IMR-90 (cell line): ENCODE measurements at regions not wholly inside any gene's neighbourhood (a gene's known extent, or its start where the extent isn't known, plus 50 kb on each side); places are given as distances from the start of the nearest gene placed in this dataset.

Experiments
- CEBPB ChIP-seq: IDR thresholded peaks from 2 replicates; pipeline ENCODE4 v1.6.1; 2012; ENCODE audit warnings: low read depth, low read length, improper control_type of control experiment
- CHD1 ChIP-seq: IDR thresholded peaks from 2 replicates; pipeline ENCODE4 v1.6.1; 2012; ENCODE audit warnings: low read depth, low read length, improper control_type of control experiment
- FOS ChIP-seq: fragments of 150-350 bp; IDR thresholded peaks from 2 replicates; pipeline ENCODE4 v1.6.1; 2016; ENCODE audit warnings: low read depth, low read length
- MAFK ChIP-seq: IDR thresholded peaks from 2 replicates; pipeline ENCODE4 v1.6.1; 2012; ENCODE audit warnings: low read depth, low read length, improper control_type of control experiment
- MAZ ChIP-seq: IDR thresholded peaks from 2 replicates; pipeline ENCODE4 v1.6.1; 2012; ENCODE audit warnings: low read depth, mild to moderate bottlenecking, low read length, improper control_type of control experiment, moderate library complexity, borderline replicate concordance
- POLR2A ChIP-seq: IDR thresholded peaks from 2 replicates; pipeline ENCODE4 v1.6.1; 2012; ENCODE audit warnings: mild to moderate bottlenecking, low read depth, low read length
- RAD21 ChIP-seq: IDR thresholded peaks from 2 replicates; pipeline ENCODE4 v1.6.1; 2012; ENCODE audit warnings: low read length, improper control_type of control experiment
- RFX5 ChIP-seq: IDR thresholded peaks from 2 replicates; pipeline ENCODE4 v1.8.0; 2012; ENCODE audit warnings: low read depth, mild to moderate bottlenecking, low read length, moderate library complexity
- USF2 ChIP-seq: fragments of 150-350 bp; IDR thresholded peaks from 2 replicates; pipeline ENCODE4 v1.6.1; 2017; ENCODE audit warnings: mild to moderate bottlenecking, antibody characterized with exemption, low read length, low read depth
- TF ChIP-seq, protein P1 (sequence below): conservative IDR thresholded peaks from 2 replicates; pipeline ENCODE4 v1.5.1; 2012; ENCODE audit warnings: mild to moderate bottlenecking, low read depth, low read length, improper control_type of control experiment

- TF ChIP-seq RFX5, result no peak
- TF ChIP-seq, protein P1, sequence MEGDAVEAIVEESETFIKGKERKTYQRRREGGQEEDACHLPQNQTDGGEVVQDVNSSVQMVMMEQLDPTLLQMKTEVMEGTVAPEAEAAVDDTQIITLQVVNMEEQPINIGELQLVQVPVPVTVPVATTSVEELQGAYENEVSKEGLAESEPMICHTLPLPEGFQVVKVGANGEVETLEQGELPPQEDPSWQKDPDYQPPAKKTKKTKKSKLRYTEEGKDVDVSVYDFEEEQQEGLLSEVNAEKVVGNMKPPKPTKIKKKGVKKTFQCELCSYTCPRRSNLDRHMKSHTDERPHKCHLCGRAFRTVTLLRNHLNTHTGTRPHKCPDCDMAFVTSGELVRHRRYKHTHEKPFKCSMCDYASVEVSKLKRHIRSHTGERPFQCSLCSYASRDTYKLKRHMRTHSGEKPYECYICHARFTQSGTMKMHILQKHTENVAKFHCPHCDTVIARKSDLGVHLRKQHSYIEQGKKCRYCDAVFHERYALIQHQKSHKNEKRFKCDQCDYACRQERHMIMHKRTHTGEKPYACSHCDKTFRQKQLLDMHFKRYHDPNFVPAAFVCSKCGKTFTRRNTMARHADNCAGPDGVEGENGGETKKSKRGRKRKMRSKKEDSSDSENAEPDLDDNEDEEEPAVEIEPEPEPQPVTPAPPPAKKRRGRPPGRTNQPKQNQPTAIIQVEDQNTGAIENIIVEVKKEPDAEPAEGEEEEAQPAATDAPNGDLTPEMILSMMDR, result no peak
- TF ChIP-seq RAD21, result no peak
- no peak for TF ChIP-seq USF2
- no peak for TF ChIP-seq MAZ
- TF ChIP-seq MAFK, result no peak
- no peak for TF ChIP-seq CHD1
- TF ChIP-seq FOS, result no peak
- TF ChIP-seq CEBPB, result no peak
- no peak for TF ChIP-seq POLR2A
These were observed 323.8 kb upstream of the TNRC6C start for GRCh38 chr17:77634710-77635109.
